OCI-M2 (cell line): ENCODE measurements at regions not wholly inside any gene's neighbourhood (a gene's known extent, or its start where the extent isn't known, plus 50 kb on each side); places are given as distances from the start of the nearest gene placed in this dataset.

Source experiments
- DNase-seq: peaks from one replicate; lab custom pipeline; 2025; ENCODE audit not compliant: unreplicated experiment; lab: John Stamatoyannopoulos, UW

DNA sequence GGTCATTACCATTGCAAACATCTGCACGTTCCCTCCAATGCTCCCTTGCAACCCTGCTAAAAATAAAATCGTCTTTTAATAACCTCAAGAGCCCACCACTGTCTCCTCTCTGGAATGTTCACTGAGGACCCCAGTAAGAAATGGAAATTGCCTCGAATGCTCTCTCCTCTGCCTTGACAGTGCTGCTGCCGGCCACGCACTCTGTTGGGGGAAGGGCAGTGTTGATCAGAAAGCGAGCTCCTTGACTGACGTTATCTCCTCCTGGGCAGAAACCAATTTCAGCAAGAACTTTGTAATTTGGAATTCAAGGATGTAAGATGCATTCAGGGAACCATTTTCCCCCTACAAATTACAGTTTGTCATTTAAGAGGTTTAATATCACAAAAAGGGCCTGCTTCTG is 718.5 kb downstream of the UQCRFS1 start:
- DNase-seq, result no peak

DNA sequence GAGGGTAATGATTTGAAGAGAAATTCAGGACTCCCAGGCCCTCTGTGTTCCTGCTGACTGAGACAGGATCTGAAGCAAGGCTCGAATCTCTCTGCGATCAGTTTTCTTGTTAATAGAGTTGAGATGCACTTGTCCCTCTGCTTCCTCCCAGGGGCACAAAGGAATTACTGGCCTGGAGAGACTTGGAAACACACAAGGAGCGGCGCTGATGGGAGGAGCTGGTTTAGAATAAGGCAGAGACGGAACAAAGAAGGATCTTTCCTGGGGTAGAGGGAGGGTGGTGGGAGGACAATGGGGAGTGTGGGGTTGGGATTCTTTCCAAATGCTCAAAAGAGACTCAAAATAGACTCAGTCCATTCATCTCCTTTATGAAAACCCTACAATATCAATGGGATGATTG is 719.1 kb downstream of the UQCRFS1 start:
- no peak for DNase-seq

DNA sequence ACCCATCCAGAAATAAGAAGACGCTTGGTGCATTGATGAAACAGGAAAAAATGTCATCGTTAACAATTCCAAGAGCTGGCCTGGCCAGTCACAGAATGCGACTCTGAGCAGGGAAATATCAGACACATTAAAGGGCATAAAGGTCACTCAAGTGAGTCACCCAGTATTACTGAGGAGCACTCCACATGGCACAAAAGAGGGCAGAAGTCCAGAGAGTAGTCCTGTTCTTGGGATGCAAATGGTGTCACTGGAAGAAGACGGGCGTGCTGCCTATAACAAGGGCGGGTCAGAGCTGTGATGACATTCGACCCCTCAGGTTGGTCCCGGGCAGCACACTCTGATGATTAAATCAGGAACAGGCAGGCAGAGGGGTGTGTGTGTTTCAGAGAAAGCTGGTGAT is 720.3 kb downstream of the UQCRFS1 start:
- DNase-seq, result no peak

DNA sequence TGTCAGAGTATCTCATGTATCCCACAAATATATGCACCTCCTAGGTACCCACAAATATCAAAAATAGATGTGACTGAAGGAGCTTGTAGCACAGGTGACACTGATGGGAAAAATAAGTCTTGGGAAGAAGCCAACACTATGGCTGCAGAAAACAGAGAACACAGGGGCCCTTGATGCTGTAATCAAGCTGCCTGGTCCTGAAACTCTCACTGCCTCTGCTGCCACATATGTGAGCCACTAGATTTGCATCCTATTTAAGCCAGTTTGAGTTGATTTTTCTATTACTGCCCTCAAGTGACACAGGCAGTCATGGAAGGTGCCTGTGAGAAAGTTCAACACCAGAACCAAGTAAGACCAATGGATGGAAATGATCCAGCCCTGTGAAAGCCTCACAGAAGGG is 720.8 kb downstream of the UQCRFS1 start:
- no peak for DNase-seq

DNA sequence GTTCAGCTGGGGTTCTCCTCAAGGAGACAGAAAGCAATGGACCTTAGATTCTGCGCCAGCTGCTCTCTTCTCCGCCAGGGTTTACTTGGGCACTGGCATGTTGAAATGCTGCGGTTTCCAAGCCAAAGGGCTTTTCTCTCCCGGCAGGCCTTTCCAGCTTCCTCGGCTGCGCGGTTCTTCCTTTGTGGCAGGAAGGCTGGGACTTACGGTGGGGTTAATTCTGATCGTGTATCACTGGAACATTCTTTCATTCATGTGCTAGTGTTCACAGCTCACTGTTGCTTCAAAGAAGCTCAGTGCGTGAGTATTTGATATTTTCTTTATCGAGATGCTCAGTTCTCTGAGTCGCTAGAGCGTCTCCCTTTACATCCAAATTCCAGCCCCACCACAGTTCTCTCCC is 723.2 kb downstream of the UQCRFS1 start:
- DNase-seq, result no peak

DNA sequence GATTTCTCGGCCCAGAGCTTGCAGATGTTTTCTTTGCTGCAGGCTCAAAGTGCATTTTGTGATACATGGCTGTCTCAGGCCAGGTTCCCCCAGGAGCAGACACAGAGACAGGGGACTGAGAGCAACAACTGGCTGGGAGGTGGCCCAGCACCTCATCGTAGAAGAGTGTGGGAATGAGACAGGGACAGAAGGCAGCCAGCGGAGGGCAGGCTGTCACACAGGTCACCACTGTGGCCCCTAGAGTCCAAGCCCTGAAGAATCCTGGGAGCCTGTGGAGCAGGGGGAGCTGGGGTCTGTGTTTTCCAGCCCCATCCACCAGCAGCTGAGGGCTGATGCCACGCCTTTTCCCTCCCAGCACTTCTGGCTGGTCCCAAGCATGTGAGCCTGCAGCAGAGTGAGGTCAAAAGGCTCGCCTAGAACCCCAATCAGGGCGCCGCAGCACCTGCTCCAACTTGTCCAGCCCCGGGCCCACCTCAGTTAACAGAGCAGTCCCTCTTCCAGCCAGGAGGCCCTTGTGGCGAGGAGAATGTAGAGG is 723.8 kb downstream of the UQCRFS1 start:
- DNase-seq, result no peak

DNA sequence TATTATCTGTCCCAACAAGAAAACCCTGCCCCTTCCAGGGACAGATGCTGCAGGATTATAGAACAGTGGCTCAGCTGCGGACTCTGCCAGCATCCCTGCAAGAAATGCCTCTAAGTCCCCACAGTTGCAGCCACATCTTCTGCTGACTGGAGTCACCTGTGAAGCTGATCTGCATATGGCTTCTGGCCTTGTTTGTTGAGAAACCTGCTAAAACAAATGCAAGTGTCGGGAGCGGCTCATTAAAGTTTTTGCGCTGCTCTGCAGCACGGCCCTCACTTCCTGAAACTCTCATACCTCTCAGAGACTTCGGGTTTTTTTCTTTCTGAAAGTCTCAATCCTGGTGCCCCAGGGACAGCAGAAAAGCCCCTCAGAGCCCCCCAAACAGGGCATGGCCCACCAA is 725.0 kb downstream of the UQCRFS1 start:
- DNase-seq, result no peak

DNA sequence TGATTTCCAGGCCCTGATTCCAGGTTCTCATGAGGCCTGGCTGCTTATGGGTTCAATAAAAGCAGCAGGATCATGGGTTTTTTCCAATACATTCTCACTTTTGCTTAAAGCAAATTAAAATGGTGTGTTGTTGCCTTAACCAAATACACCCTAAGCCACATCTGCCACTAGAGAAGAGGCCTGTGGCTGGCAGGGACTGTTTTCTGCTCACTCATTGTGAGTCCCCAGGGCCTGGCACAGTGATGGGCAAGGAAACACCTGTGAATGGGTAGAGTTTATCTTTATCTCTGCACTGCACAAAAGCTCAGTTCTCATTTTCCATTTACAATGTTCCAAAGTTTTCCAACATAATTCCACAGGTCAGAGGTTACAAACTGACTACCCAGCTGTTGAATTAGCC is 726.0 kb downstream of the UQCRFS1 start:
- DNase-seq, result no peak

DNA sequence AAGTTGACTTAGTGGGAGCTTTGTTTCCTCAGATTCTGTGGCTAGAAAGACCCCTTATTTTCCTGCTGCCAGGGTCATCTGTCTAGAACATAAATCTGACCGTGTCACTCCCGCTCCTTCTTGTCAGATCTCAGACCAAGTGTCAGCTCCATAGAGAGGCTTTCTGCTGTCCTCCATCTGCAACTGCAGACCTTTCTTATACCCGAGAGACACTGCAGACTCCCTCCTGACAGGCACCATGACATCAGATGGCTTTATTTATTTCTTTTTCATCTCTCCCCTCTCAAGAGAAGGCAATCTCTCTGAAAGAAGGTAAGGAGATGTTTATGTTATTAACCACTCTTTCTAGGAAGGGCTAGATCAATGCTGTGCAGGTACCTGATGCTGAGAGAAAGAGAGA is 726.5 kb downstream of the UQCRFS1 start:
- DNase-seq, result no peak

DNA sequence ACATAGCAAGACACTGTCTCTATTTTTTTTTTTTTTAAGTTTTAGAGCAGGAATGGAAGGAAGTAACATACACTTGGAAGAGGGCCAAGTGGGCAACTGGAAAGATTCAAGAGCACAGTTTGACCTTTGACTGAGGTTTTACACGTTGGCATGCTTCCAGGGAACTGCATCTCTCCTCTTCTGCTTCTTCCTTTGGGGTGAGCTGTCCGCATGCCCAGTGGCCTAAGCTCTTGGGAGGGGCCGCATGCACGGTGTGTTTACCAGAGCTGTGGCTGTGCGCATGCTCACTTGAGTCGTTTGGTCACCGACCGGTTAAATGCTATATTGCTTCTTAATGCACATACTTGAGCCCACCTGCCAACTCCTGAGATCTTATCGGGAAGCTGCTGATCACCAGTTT is 727.7 kb downstream of the UQCRFS1 start:
- no peak for DNase-seq

DNA sequence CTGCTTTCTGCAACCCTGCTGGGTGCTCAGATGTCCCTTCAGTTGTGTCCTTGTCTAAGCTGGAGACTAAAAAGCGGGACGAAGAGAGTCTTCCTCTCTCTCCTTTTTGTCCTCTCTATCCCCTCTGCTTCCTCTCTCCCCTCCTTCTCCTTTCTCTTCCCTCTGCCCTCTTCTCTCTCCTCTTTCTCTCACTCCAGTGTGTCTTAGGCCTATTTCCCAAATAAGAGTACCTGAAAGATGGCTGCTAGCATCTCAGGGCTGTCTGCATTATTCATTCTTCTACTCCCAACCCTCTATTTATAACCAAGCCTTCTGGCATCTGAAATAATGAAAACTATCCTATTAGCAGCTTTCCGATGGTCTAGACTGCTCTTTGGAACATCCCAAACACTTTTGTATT is 729.8 kb downstream of the UQCRFS1 start:
- no peak for DNase-seq

DNA sequence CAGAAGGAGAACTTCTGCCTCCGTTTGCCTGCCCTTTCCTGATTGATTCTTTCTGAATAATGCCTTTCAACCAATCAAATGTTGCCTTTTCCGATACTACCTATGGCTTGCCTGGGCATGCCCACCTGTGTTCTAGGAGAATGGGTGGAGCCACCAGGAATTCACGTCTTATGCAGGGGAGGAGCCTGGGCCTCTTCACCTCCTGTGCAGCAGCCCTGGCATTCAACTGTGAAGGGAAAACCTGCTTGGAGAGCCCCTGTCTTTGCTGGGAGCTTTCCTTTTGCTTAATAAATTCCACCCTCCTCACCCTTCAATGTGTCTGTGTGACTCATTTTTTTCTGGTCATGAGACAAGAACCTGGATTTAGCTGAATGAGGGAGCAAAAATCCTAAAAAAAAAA is 730.7 kb downstream of the UQCRFS1 start:
- no peak for DNase-seq

DNA sequence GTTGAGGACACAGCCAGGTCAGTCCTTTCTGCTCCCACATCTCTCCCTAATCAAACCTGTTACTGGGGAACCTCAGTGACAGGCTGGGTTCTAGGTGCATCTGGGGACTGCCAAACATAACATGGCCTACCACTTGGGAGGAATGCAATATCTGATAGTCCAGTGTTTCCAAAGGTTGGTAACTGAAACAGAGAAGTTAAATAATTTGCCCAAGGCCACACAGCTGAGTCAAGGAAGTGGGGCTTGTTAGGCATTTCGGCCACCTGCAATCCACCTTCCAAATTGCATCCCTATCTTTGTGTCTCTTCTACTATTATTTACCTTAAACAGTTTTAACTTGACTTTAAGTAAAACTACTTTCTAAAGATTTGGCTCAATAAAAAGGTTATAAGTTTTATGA is 731.3 kb downstream of the UQCRFS1 start:
- DNase-seq, result no peak

DNA sequence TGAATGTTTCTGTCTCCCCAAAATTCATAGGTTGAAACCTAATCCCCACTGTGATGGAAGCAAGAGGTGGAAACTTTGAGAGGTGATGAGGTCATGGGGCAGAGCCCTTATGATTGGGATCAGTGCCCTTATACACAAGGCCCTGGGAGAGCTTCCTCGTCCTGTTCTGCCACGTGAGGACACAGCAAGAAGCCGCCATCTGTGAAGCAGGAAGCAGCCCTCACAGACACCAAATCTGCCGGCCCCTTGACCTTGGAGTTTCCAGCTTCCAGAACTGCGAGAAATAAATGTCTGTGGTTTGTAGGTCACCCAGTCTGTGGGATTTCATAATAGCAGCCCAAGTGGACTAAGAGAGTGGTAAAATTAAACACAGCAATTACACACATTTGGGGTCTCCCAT is 737.4 kb downstream of the UQCRFS1 start:
- DNase-seq, result no peak

DNA sequence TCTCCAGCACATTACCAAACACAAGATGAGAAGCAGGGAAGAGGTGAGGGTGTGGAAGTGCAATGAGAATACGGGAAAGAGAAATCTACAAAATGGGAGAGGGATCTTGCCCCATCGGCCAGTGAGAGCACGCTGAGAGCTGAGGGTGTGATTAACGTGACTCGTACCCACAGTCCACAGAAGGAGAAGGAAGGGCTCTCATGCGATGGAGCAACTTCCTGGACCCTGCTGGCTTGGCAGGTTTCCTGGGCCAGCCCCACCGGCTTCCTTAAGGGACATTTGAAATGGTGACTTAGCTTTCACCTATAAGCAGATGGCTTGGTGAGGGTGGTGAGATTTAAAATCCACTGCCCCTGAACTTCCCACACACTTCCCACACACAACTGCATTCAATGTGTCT is 740.1 kb downstream of the UQCRFS1 start:
- no peak for DNase-seq

DNA sequence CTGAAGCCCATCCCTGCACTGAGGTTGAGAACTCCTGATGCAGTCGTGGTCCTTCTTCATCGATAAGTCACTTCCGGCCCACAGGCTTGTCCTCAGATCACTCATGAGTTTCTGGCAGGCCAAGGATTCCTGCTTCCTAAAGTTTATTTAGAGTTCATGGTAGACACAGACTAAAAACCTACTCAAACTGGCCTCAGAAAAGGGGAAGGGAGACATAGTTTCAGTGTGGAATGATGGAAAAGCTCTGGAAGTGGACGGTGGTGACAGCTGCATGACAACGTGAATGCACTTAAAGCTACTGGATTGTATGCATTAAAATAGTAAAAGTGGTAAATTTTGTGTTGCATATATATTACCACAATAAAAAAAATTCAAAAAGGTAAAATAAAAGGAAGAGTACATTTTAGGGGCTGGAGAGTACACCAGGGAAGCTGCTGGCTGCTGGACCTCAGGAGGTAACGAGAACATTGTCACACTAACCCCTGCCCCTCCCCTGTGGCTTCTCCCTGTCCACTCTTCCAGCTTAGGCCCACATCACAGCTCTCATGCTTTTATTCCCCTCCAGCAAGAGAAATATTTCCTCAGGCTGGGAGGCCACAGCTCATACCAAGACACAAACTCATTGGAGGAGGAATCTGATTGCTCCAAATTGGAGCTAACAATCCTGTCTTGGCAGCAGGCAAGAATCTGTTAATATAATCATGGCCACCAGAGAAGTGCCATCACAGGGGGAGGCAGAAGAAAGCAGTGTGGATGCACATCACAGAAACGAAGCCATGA is 741.0 kb downstream of the UQCRFS1 start:
- DNase-seq, result no peak

DNA sequence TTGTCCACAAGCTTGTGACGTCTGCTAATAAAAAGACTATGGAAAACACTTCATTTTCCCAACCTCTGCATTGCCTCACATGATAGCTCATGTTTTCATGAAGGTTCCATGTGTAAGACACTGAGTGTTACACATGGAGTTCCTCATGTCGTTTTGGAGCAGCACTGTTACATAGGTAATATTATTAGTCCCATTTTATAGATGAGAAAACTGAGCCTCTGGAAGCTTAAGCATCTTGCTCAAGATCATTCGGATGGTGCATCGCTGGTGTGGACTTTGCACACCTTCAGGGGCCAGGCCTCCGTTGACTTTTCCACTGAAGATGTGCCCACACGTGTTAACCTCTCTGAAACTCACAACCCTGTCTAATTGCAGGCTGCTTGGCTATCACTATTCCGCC is 743.4 kb downstream of the UQCRFS1 start:
- DNase-seq, result no peak

DNA sequence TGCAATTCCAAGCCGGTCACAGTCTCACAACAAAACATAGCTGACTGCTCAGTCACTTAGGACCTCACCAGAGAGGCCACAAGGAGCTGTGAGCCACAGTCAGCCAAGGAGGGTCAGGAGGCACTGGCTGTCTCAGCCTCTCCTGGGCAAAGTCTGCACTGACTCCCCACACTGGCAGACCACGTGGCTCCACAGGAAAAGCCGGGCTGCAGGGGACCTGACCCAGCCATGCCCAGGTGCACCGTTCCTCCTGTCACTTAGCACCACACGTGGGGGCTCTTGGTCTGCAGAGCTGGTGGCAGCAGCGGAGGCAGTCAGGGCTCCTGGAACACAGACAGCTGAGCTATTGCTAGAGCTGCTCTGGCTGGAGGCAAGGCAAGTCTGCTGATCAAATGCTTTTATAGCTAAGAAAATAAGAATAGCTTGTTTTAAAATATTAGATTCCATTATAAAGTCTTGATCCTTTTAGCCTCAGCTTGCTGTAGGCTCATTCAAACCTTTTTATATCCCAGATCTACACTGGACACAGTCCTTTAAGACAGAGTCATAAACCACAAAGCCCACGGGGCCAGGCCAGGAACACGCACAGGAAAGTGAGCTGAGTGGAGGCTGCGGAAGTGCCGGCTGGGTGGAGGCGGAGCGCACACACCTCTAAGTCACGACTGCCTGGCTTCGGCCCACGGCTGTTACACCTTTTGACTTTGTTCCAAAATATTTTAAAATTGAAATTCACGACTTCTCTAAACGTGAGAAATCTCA is 744.1 kb downstream of the UQCRFS1 start:
- DNase-seq, result no peak

DNA sequence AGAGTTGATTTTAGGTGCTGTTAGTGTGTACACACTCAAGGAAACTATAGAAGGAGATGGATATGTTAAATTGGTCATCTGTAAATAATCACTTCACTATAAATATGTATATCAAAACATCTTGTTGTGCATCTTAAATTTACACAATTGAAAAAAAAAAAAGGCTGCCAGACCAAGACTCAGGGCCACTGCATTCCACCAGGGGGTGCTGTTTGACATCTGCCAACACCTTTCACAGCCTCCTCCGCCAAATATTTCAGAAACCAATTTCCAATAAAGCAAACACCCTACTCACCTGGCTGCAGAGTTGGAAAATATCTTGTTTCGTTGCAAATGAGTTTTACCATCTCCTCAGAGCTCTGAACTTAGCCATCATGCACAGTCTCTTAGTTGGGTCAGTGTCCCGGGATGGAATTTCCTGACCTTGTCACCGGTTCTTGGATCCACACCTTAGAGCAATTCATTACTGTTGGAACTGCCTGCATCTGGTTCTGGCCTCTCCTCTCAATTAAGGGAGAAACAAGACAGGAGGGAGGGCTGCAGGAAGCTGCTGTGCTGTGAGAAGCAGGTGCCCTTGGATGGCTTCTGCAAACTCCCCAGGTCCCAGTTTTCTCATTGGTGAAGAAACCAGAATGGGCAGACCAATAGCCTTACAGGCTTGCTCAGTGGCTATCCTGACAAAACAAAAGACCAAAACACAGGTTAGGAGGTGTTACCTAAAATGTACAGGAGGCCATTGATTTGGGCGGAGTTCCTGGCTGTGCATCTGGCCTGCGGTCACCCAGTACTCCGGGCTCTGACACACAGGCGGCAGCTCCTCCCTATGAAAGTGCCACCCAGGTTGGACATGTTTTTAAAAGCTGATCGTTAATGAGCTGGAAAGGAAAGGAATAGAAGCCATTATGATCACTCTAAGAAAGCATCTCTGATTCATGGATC is 746.6 kb downstream of the UQCRFS1 start:
- DNase-seq, result peak; percentile 97

DNA sequence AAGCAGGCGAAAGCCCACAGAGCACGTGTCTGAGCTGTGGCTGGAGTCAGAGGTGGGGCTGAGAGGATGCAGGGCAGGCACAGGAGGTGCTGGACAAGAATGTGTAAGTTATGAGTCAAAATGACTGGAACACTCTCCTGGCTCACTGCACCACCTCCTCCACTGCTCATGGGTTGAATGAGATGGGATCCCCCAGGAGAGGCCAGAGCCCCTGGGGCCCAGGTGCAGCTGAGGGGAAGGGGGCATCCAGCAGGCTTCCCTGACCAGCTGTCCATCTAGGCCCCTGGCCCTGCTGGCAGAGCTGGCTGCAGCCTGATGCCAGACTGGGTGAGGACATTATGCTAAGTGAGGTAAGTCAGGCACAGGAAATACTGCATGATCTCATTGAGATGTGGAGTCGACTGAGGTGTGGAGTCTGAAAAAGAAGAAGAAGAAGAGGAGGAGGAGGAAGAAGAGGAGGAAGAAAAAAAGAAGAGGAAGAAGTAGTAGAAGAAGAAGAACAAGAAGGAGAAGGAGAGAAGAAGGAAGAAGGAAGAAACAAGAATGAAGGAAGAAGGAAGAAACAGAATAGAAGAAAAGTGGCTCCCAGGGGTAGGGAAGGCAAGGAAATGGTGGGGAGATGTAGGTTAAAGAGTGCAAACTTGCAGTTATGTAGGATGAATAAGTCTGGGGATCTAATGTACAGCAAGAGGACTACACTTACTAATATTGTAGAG is 747.4 kb downstream of the UQCRFS1 start:
- peak; percentile 97 for DNase-seq
